Ovary (tissue), 3 donors: ENCODE measurements at regions not wholly inside any gene's neighbourhood (a gene's known extent, or its start where the extent isn't known, plus 50 kb on each side); places are given as distances from the start of the nearest gene placed in this dataset.

Experiments used
- EP300 ChIP-seq: sonication (generic); formaldehyde crosslinking; IDR thresholded peaks from one replicate; pipeline ENCODE4 v1.6.1; 2017; ENCODE audit warnings: antibody characterized with exemption
- TF ChIP-seq, protein P1 (sequence below), 3 donors: fragments of 450-650 bp in 2 of 3; fragments of 200-600 bp in 1 of 3; IDR thresholded peaks; one replicate each; pipeline versions ENCODE4 v1.5.1 to v1.8.0; 2016 to 2022; ENCODE audit warnings: antibody characterized with exemption in 3 of 3, mild to moderate bottlenecking in 1 of 3
- donor health status: DM: no; HTN: no; CAD: no.

DNA sequence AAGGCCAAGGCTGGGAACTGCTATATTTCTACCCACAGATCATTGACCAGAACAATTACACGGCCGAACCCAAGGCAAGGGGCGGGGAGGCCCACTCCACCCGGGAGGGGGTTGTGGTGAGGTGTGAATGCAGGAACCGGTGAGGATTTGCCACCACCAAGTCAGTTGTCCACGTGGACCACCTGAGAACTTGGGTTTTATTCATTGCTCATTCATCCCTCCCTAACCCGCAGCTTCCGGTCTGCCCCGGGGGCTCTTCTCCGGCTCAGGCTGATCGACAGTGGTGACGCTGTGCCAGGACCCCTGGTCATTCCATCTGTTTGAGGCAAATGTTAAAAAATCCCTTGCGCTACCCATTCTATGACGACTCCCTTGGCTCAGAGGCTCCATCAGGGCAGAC is 127.7 kb upstream of the RTL1 start:
- TF ChIP-seq, protein P1, sequence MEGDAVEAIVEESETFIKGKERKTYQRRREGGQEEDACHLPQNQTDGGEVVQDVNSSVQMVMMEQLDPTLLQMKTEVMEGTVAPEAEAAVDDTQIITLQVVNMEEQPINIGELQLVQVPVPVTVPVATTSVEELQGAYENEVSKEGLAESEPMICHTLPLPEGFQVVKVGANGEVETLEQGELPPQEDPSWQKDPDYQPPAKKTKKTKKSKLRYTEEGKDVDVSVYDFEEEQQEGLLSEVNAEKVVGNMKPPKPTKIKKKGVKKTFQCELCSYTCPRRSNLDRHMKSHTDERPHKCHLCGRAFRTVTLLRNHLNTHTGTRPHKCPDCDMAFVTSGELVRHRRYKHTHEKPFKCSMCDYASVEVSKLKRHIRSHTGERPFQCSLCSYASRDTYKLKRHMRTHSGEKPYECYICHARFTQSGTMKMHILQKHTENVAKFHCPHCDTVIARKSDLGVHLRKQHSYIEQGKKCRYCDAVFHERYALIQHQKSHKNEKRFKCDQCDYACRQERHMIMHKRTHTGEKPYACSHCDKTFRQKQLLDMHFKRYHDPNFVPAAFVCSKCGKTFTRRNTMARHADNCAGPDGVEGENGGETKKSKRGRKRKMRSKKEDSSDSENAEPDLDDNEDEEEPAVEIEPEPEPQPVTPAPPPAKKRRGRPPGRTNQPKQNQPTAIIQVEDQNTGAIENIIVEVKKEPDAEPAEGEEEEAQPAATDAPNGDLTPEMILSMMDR (IDR thresholded peaks at IDR 0.05): no peak
- no peak for TF ChIP-seq EP300
